H1 (cell line): ENCODE measurements at regions not wholly inside any gene's neighbourhood (a gene's known extent, or its start where the extent isn't known, plus 50 kb on each side); places are given as distances from the start of the nearest gene placed in this dataset.

ENCODE experiments used
- CTCF ChIA-PET: fragments of 300-600 bp; sonication (Branson Sonifier 250); formaldehyde crosslinking; loops from one replicate; lab custom pipeline; 2021; ENCODE audit not compliant: partially characterized antibody; lab: Charles Lee
- POLR2A ChIA-PET: fragments of 300-600 bp; sonication (Branson Sonifier 250); formaldehyde crosslinking; loops from one replicate; lab custom pipeline; 2021; ENCODE audit warnings: inconsistent platforms; ENCODE audit not compliant: partially characterized antibody; lab: Charles Lee
- DNase-seq, 2 experiments: peaks; one replicate each; pipeline versions ENCODE4 v3.0.0 to v3.0.0-alpha.2; 2010 to 2022; ENCODE audit warnings: low spot score in 2 of 2, low read depth in 1 of 2, mixed read lengths in 1 of 2
- FAIRE-seq: peaks from 2 replicates; lab custom pipeline; 2011; peaks lifted over from hg19 to GRCh38; lab: Jason Lieb, UNC
- H2AFZ ChIP-seq: 2 replicates; pipeline ENCODE4 v1.8.1; 2012; ENCODE audit warnings: low read length, inconsistent platforms
- H2AK5ac ChIP-seq: 2 replicates; pipeline ENCODE4 v1.6.1; 2013; ENCODE audit warnings: low read depth, low read length
- H2BK120ac ChIP-seq: replicated peaks from 2 replicates; pipeline ENCODE3; 2013; ENCODE audit warnings: low read depth, low read length, inconsistent platforms
- H2BK12ac ChIP-seq: 2 replicates; pipeline ENCODE4 v1.6.1; 2013; ENCODE audit warnings: low read depth, low read length
- H2BK15ac ChIP-seq: 2 replicates; pipeline ENCODE4 v1.6.1; 2013; ENCODE audit warnings: low read length
- H2BK20ac ChIP-seq: 2 replicates; pipeline ENCODE4 v1.6.1; 2013; ENCODE audit warnings: low read length
- H2BK5ac ChIP-seq: 2 replicates; pipeline ENCODE4 v1.6.1; 2013; ENCODE audit warnings: low read depth, low read length
- H3K14ac ChIP-seq: 2 replicates; pipeline ENCODE4 v1.6.1; 2013; ENCODE audit warnings: inconsistent platforms; ENCODE audit not compliant: insufficient read length
- H3K18ac ChIP-seq: 2 replicates; pipeline ENCODE4 v1.6.1; 2013; ENCODE audit warnings: low read length; ENCODE audit errors: extremely low read depth
- H3K23ac ChIP-seq: 2 replicates; pipeline ENCODE4 v1.6.1; 2013; ENCODE audit warnings: inconsistent platforms; ENCODE audit not compliant: insufficient read length
- H3K23me2 ChIP-seq: 2 replicates; pipeline ENCODE4 v1.6.1; 2013; ENCODE audit warnings: low read depth, low read length
- H3K27ac ChIP-seq: 2 replicates; pipeline ENCODE4 v1.6.1; 2011; ENCODE audit warnings: low read depth, low read length, inconsistent platforms
- H3K27me3 ChIP-seq, 4 experiments: replicated peaks in 1 of 4; 1 replicate in 1 of 4; 2 replicates in 3 of 4; pipeline versions ENCODE4 v1.6.1 to v1.8.1; 2011 to 2013; ENCODE audit warnings: low read length in 3 of 4, mild to moderate bottlenecking in 3 of 4, inconsistent platforms in 2 of 4, mixed read lengths in 2 of 4, moderate library complexity in 1 of 4; ENCODE audit not compliant: control insufficient read depth in 3 of 4, insufficient read depth in 3 of 4; ENCODE audit errors: extremely low read depth in 1 of 4
- H3K36me3 ChIP-seq, 4 experiments: 2 replicates each; pipeline versions ENCODE4 v1.6.1 to v1.8.1; 2011 to 2013; ENCODE audit warnings: mild to moderate bottlenecking in 4 of 4, low read length in 3 of 4, moderate library complexity in 2 of 4, control low read depth in 1 of 4, inconsistent platforms in 1 of 4; ENCODE audit not compliant: insufficient read depth in 4 of 4, control insufficient read depth in 2 of 4
- H3K4ac ChIP-seq: replicated peaks from 2 replicates; pipeline ENCODE3; 2013; ENCODE audit warnings: low read length, low read depth, mixed read lengths, inconsistent platforms; ENCODE audit not compliant: insufficient read length
- H3K4me1 ChIP-seq, 4 experiments: replicated peaks in 1 of 4; 1 replicate in 1 of 4; 2 replicates in 3 of 4; pipeline versions ENCODE4 v1.6.1 to v1.8.1; 2011 to 2013; ENCODE audit warnings: low read length in 3 of 4, inconsistent platforms in 2 of 4, mixed read lengths in 1 of 4; ENCODE audit not compliant: insufficient read depth in 4 of 4, control insufficient read depth in 3 of 4
- H3K4me2 ChIP-seq, 2 experiments: 2 replicates each; pipeline versions ENCODE4 v1.6.1 to v1.8.1; 2011 to 2013; ENCODE audit warnings: low read depth in 2 of 2, low read length in 2 of 2, control low read depth in 1 of 2, inconsistent platforms in 1 of 2, mild to moderate bottlenecking in 1 of 2; ENCODE audit not compliant: insufficient read depth in 1 of 2
- H3K4me3 ChIP-seq, 4 experiments: fragments of 200-600, 300-600 bp in 1 of 4; sonication (generic), shearing (Covaris generic), sonication (Bioruptor Twin) in 1 of 4; 2 replicates each; pipeline versions ENCODE4 v1.5.1 to v1.8.1; 2011 to 2016; ENCODE audit warnings: low read length in 4 of 4, low read depth in 3 of 4, control low read depth in 2 of 4, inconsistent platforms in 2 of 4, mild to moderate bottlenecking in 2 of 4, mixed read lengths in 1 of 4, moderate library complexity in 1 of 4; ENCODE audit not compliant: insufficient read depth in 2 of 4; ENCODE audit errors: extremely low read depth in 1 of 4
- H3K56ac ChIP-seq: replicated peaks from 2 replicates; pipeline ENCODE3; 2013; ENCODE audit warnings: low read depth, mild to moderate bottlenecking, mixed read lengths, low read length, inconsistent platforms; ENCODE audit not compliant: insufficient read length
- H3K79me1 ChIP-seq: 2 replicates; pipeline ENCODE4 v1.6.1; 2013; ENCODE audit warnings: low read depth, low read length, control low read depth
- H3K79me2 ChIP-seq, 2 experiments: 2 replicates each; pipeline versions ENCODE4 v1.6.1 to v1.8.1; 2012 to 2013; ENCODE audit warnings: low read length in 2 of 2, mild to moderate bottlenecking in 2 of 2, inconsistent platforms in 1 of 2; ENCODE audit not compliant: insufficient read depth in 2 of 2, control insufficient read depth in 1 of 2
- H3K9ac ChIP-seq, 4 experiments: replicated peaks in 1 of 4; 1 replicate in 1 of 4; 2 replicates in 3 of 4; pipeline versions ENCODE4 v1.6.1 to v1.8.1; 2011 to 2013; ENCODE audit warnings: low read depth in 3 of 4, low read length in 3 of 4, control low read depth in 2 of 4, mild to moderate bottlenecking in 2 of 4, moderate library complexity in 2 of 4, inconsistent platforms in 1 of 4; ENCODE audit errors: extremely low read depth in 1 of 4
- H3K9me3 ChIP-seq, 2 experiments: 2 replicates each; pipeline versions ENCODE4 v1.6.1 to v1.8.1; 2012 to 2013; ENCODE audit warnings: mild to moderate bottlenecking in 2 of 2, moderate library complexity in 2 of 2, control low read depth in 1 of 2, inconsistent platforms in 1 of 2, low read depth in 1 of 2, low read length in 1 of 2, mixed read lengths in 1 of 2; ENCODE audit not compliant: insufficient read depth in 2 of 2
- H4K20me1 ChIP-seq, 2 experiments: replicated peaks in 1 of 2; 2 replicates each; pipeline versions ENCODE3 to v1.8.1; 2011 to 2013; ENCODE audit warnings: inconsistent platforms in 2 of 2, low read length in 2 of 2, mild to moderate bottlenecking in 1 of 2; ENCODE audit not compliant: insufficient read depth in 2 of 2, control insufficient read depth in 1 of 2
- H4K5ac ChIP-seq: 2 replicates; pipeline ENCODE4 v1.6.1; 2013; ENCODE audit warnings: low read length, low read depth, mixed read lengths, inconsistent platforms; ENCODE audit not compliant: insufficient read length
- H4K8ac ChIP-seq: 2 replicates; pipeline ENCODE4 v1.8.0; 2013; ENCODE audit warnings: mild to moderate bottlenecking, moderate library complexity, low read length, inconsistent platforms; ENCODE audit not compliant: insufficient read depth; ENCODE audit errors: extremely low read depth
- H4K91ac ChIP-seq: replicated peaks from 2 replicates; pipeline ENCODE3; 2013; ENCODE audit warnings: low read length, mixed read lengths, inconsistent platforms; ENCODE audit not compliant: insufficient read length
- BACH1 ChIP-seq: IDR thresholded peaks from 2 replicates; pipeline ENCODE4 v1.6.1; 2012; ENCODE audit warnings: low read length, improper control_type of control experiment
- BCL11A ChIP-seq, 2 experiments: IDR thresholded peaks; one replicate each; pipeline ENCODE4 v1.6.1; 2011; ENCODE audit warnings: low read depth in 2 of 2, low read length in 2 of 2, mild to moderate bottlenecking in 2 of 2
- CBX8 ChIP-seq: fragments of 300-800, 300-1000 bp; sonication (generic); IDR thresholded peaks from 2 replicates; pipeline ENCODE4 v1.7.1; 2016; ENCODE audit warnings: low read depth, low read length, borderline replicate concordance
- CTBP2 ChIP-seq: IDR thresholded peaks from 2 replicates; pipeline ENCODE4 v1.7.0; 2011; ENCODE audit warnings: borderline replicate concordance, mild to moderate bottlenecking, moderate library complexity, mixed read lengths, low read length; ENCODE audit not compliant: insufficient read depth, insufficient read length
- HDAC6 ChIP-seq: IDR thresholded peaks from one replicate; pipeline ENCODE4 v1.7.1; 2012; ENCODE audit warnings: low read depth, mild to moderate bottlenecking, inconsistent platforms, low read length, moderate library complexity
- NRF1 ChIP-seq: IDR thresholded peaks from 2 replicates; pipeline ENCODE4 v1.6.1; 2011; ENCODE audit warnings: mild to moderate bottlenecking, low read depth, low read length, improper control_type of control experiment
- PHF8 ChIP-seq: fragments of 200-600 bp; sonication (generic); conservative IDR thresholded peaks from 2 replicates; pipeline ENCODE4 v1.7.1; 2012; ENCODE audit warnings: low read depth, mild to moderate bottlenecking, inconsistent platforms, low read length, moderate library complexity
- POLR2A ChIP-seq, 2 experiments: IDR thresholded peaks; 1 replicate in 1 of 2; 2 replicates in 1 of 2; pipeline ENCODE4 v1.6.1; 2011; ENCODE audit warnings: low read depth in 2 of 2, low read length in 2 of 2, mild to moderate bottlenecking in 2 of 2; ENCODE audit errors: control extremely low read depth in 1 of 2
- POU5F1 ChIP-seq: IDR thresholded peaks from 2 replicates; pipeline ENCODE4 v1.6.1; 2011; ENCODE audit warnings: low read depth, mild to moderate bottlenecking, low read length, moderate library complexity
- RFX5 ChIP-seq: IDR thresholded peaks from 2 replicates; pipeline ENCODE4 v1.6.1; 2011; ENCODE audit warnings: low read depth, low read length, improper control_type of control experiment, borderline replicate concordance
- SP1 ChIP-seq: IDR thresholded peaks from 2 replicates; pipeline ENCODE4 v1.6.1; 2011; ENCODE audit warnings: low read depth, low read length
- SP4 ChIP-seq: IDR thresholded peaks from 2 replicates; pipeline ENCODE4 v1.6.1; 2012; ENCODE audit warnings: low read length, inconsistent platforms
- TAF7 ChIP-seq: optimal IDR thresholded peaks from 2 replicates; pipeline ENCODE3; 2011; ENCODE audit warnings: low read depth, mild to moderate bottlenecking, inconsistent platforms, low read length, moderate library complexity, borderline replicate concordance
- TBP ChIP-seq: IDR thresholded peaks from 2 replicates; pipeline ENCODE4 v1.6.1; 2011; ENCODE audit warnings: low read depth, low read length, improper control_type of control experiment
- WGBS, 2 experiments: shearing (Covaris generic) in 1 of 2; methylation state at CpG; one replicate each; pipeline versions ENCODE4 v1.1.6 to v1.1.7; 2013 to 2015; ENCODE audit warnings: low lambda C conversion rate in 2 of 2, mixed read lengths in 2 of 2, inconsistent platforms in 1 of 2, low coverage in 1 of 2, missing lambda C conversion rate in 1 of 2; ENCODE audit not compliant: insufficient replicate concordance in 2 of 2, insufficient coverage in 1 of 2, insufficient read length in 1 of 2; ENCODE audit errors: extremely low coverage in 1 of 2, missing lambda C conversion rate in 1 of 2; 5-methylcytosine and 5-hydroxymethylcytosine counted together
- TF ChIP-seq, protein P1 (sequence below): IDR thresholded peaks from 2 replicates; pipeline ENCODE4 v1.6.1; 2011; ENCODE audit warnings: low read length, improper control_type of control experiment

DNA sequence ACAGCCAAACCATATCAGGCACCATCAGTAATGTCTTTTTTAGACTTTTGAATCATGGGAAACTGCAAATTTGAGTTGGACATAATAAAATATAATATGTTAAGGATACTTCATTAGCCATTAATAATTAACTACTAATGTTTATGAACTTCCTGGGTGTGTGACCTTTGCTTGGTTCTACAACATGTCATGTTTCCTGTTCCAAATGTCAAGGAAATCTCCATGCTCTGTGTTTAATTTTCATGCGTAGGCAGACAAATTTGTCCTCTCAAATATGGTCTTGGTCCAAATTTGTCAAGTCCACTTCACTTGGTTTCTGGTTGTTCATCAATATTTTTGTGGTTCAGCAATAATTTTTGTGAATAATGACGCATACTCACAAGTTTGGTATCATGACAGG is 410.5 kb downstream of the BMP2 start:
- Histone ChIP-seq H3K36me3 (no peaks in the 10 kb centered on the region), H3K79me1 (no peaks in the 10 kb centered on the region), H2BK12ac (no peak overlapping the region), H4K8ac (no peak overlapping the region), H3K9me3 (peaks cover 8 to 9% of the 10 kb centered on the region in 2 experiments; a peak in 3 of 4 replicates), H3K27ac (no peak overlapping the region), H3K79me2 (no peaks in the 10 kb centered on the region), H3K4ac (no peak overlapping the region), H2AFZ (no peak overlapping the region), H3K23ac (no peak overlapping the region), H3K4me2 (no peak overlapping the region), H3K23me2 (no peaks in the 10 kb centered on the region), H3K14ac (no peak overlapping the region), H2AK5ac (no peak overlapping the region), H3K18ac (no peak overlapping the region), H3K4me3 (no peak overlapping the region), H3K9ac (no peak overlapping the region), H3K4me1 (no peaks in the 10 kb centered on the region), H3K27me3 (no peaks in the 10 kb centered on the region), H3K56ac (no peak overlapping the region), H2BK20ac (no peak overlapping the region), H2BK15ac (no peak overlapping the region), H4K5ac (no peak overlapping the region), H2BK120ac (no peak overlapping the region), H4K20me1 (no peaks in the 10 kb centered on the region), H2BK5ac (no peak overlapping the region), H4K91ac (no peak overlapping the region)
- DNase-seq (no peak), FAIRE-seq (no peak)
- ChIA-PET POLR2A (no interaction called here), CTCF (no interaction called here)
- 96% methylated on average over 2 of the region's 2 CpGs; no CpG with 5 or more reads in 1 of the 2 experiments for WGBS, 2 experiments
- TF ChIP-seq POLR2A (IDR thresholded peaks at IDR 0.05; ENCODE audit: control extremely low read depth in 1 of 2, low read depth in 2 of 2, low read length in 2 of 2) (no peak), SP1 (no peak), TBP (no peak), RFX5 (no peak), POU5F1 (no peak), TAF7 (no peak), NRF1 (no peak), CTBP2 (no peak), SP4 (no peak), BCL11A (IDR thresholded peaks at IDR 0.05; ENCODE audit: low read depth in 2 of 2, low read length in 2 of 2) (no peak), HDAC6 (no peak), CBX8 (no peak), BACH1 (no peak), PHF8 (no peak)
- TF ChIP-seq, protein P1, sequence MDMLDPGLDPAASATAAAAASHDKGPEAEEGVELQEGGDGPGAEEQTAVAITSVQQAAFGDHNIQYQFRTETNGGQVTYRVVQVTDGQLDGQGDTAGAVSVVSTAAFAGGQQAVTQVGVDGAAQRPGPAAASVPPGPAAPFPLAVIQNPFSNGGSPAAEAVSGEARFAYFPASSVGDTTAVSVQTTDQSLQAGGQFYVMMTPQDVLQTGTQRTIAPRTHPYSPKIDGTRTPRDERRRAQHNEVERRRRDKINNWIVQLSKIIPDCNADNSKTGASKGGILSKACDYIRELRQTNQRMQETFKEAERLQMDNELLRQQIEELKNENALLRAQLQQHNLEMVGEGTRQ = no peak
